ENCODE measurements at regions not wholly inside any gene's neighbourhood (a gene's known extent, or its start where the extent isn't known, plus 50 kb on each side); places are given as distances from the start of the nearest gene placed in this dataset.

DNA sequence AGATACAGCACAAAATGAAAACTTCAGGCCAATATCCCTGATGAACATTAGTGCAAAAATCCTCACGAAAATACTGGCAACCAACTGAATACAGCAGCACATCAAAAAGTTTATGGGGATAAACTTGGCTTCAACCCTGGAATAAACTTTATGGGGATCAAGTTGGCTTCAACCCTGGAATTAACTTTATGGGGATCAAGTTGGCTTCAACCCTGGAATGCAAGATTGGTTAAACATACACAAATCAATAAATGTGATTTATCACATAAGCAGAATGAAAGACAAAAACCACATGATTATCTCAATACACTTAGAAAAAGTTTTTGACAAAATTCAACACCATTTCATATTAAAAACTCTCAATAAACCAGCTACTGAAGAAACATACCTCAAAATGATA lies 213.7 kb upstream of the DMRTA1 start:
- Histone ChIP-seq H3K14ac (ENCODE audit: insufficient read depth, low read length) (no peak overlapping the region), H3K18ac (ENCODE audit: insufficient read length, low read depth, low read length) (no peak overlapping the region), H4K8ac (replicated peaks; ENCODE audit: insufficient read length, low read depth, low read length) (no peak overlapping the region), H3K4me1 (ENCODE audit: insufficient read depth, low read length) (no peaks in the 10 kb centered on the region), H2AK5ac (ENCODE audit: insufficient read length, low read length) (no peak overlapping the region), H4K91ac (ENCODE audit: insufficient read length, low read depth, low read length) (no peak overlapping the region), H4K5ac (ENCODE audit: insufficient read length, low read depth, low read length) (no peak overlapping the region), H2BK20ac (ENCODE audit: low read depth, low read length, poor library complexity, severe bottlenecking) (no peak overlapping the region), H3K23me2 (ENCODE audit: insufficient read length, low read depth, low read length, poor library complexity, severe bottlenecking) (no peaks in the 10 kb centered on the region), H3K27me3 (ENCODE audit: insufficient read depth, low read length) (no peaks in the 10 kb centered on the region), H3T11ph (ENCODE audit: low read length) (no peak overlapping the region), H3K9ac (ENCODE audit: extremely low read depth, insufficient read length, low read length) (no peak overlapping the region), H2BK120ac (ENCODE audit: low read depth, low read length, poor library complexity, severe bottlenecking) (no peak overlapping the region), H2BK12ac (ENCODE audit: insufficient read length, low read depth, low read length) (no peak overlapping the region), H3K27ac (ENCODE audit: insufficient read length, low read depth, low read length) (no peak overlapping the region), H3K9me3 (ENCODE audit: control insufficient read depth, low read depth, low read length) (no peaks in the 10 kb centered on the region), H2BK15ac (ENCODE audit: low read depth, low read length) (no peak overlapping the region), H3K79me1 (ENCODE audit: insufficient read depth, low read depth, low read length, poor library complexity, severe bottlenecking) (no peaks in the 10 kb centered on the region), H2AFZ (ENCODE audit: low read length) (no peak overlapping the region), H3K23ac (ENCODE audit: insufficient read length, low read depth, low read length) (no peak overlapping the region), H2BK5ac (ENCODE audit: insufficient read length, low read length) (no peak overlapping the region), H3K4me2 (ENCODE audit: insufficient read depth, insufficient read length, low read length) (no peak overlapping the region), H3K4ac (ENCODE audit: low read depth, low read length) (no peak overlapping the region), H4K20me1 (ENCODE audit: control insufficient read depth, insufficient read depth, insufficient read length) (no peaks in the 10 kb centered on the region), H3K56ac (ENCODE audit: insufficient read length, low read depth, low read length) (no peak overlapping the region), H3K79me2 (ENCODE audit: insufficient read depth, low read length) (no peaks in the 10 kb centered on the region)
- Mint-ChIP-seq H3K9me3 (peaks cover 32 to 33% of the 10 kb centered on the region in 2 experiments), H3K36me3 (ENCODE audit: insufficient read depth in 1 of 3, low read depth in 3 of 3) (peaks cover 9 to 15% (median 13%) of the 10 kb centered on the region in 3 experiments; a peak in 6 of 7 replicates), H3K4me1 (peaks cover 2 to 6% of the 10 kb centered on the region in 2 experiments), H3K4me3 (no peak overlapping the region; a peak in 1 of 5 replicates), H3K27me3 (ENCODE audit: low read depth) (peaks cover 1% of the 10 kb centered on the region; the same call in 1 of the 2 replicates), H3K27ac (no peak overlapping the region)
- TF ChIP-seq, protein P1, sequence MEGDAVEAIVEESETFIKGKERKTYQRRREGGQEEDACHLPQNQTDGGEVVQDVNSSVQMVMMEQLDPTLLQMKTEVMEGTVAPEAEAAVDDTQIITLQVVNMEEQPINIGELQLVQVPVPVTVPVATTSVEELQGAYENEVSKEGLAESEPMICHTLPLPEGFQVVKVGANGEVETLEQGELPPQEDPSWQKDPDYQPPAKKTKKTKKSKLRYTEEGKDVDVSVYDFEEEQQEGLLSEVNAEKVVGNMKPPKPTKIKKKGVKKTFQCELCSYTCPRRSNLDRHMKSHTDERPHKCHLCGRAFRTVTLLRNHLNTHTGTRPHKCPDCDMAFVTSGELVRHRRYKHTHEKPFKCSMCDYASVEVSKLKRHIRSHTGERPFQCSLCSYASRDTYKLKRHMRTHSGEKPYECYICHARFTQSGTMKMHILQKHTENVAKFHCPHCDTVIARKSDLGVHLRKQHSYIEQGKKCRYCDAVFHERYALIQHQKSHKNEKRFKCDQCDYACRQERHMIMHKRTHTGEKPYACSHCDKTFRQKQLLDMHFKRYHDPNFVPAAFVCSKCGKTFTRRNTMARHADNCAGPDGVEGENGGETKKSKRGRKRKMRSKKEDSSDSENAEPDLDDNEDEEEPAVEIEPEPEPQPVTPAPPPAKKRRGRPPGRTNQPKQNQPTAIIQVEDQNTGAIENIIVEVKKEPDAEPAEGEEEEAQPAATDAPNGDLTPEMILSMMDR (conservative IDR thresholded peaks at IDR 0.05), result no peak
- DNase-seq, result no peak
- no CpG with 5 or more reads among the region's 1 CpG for WGBS (ENCODE audit: extremely low coverage, insufficient read length, low lambda C conversion rate)

Measured in H9 (cell line).